HG03064 (cell line): ENCODE measurements at regions not wholly inside any gene's neighbourhood (a gene's known extent, or its start where the extent isn't known, plus 50 kb on each side); places are given as distances from the start of the nearest gene placed in this dataset.

Experiments
- ATAC-seq: cut with Tn5 transposase; IDR thresholded peaks from one replicate; pipeline ENCODE4 v1.9.1; 2021; ENCODE audit warnings: low read depth; ENCODE audit not compliant: unreplicated experiment

DNA sequence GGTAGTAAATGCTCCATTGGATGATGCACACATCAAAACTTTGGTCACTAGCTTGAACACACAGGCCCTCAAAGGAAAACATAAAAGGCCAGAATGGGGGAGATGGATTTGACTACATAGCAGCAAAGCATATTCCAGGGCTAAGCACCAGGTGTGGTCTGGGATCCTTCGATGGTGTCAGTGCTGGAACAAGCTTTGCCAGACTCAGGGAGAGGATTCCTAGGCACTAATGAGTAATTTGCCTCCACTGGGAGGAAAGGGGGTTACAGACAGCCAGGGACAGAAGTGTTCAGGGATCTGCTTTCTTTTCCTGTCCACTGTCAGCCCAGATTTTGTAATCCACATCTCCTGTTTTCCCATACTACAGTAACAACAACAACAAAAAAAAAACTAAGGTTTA, 157.2 kb upstream of the OBI1 start:
- no peak for ATAC-seq

- ATAC-seq, result no peak
These were observed 147.5 kb upstream of the OBI1 start for GRCh38 chr13:78806457-78806856.

GRCh38 chr13:78802912-78803311, 144.0 kb upstream of the OBI1 start:
- ATAC-seq, result no peak

DNA sequence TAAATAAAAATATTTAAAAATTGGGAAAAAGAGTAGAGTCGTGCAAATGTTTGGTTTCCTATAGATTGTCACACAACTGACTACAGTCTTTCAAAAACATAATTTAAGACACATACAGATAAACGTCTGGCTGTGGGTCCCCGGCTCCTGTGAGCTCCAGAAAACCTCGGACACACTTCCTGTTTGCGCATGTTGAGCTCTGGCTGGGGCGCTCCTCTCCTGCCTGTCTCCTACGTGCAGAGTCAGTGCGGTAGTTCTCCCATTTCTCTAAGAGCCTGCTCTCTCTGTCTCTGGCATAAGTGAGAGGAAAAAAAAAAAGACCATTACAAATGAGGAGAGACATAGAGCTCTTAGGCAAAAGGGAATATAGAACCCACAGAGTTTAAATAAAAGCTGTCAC, 128.2 kb upstream of the OBI1 start:
- no peak for ATAC-seq

- no peak for ATAC-seq
These were observed 127.5 kb upstream of the OBI1 start for GRCh38 chr13:78786459-78786858.

GRCh38 chr13:78785764-78786163, 126.8 kb upstream of the OBI1 start:
- no peak for ATAC-seq

DNA sequence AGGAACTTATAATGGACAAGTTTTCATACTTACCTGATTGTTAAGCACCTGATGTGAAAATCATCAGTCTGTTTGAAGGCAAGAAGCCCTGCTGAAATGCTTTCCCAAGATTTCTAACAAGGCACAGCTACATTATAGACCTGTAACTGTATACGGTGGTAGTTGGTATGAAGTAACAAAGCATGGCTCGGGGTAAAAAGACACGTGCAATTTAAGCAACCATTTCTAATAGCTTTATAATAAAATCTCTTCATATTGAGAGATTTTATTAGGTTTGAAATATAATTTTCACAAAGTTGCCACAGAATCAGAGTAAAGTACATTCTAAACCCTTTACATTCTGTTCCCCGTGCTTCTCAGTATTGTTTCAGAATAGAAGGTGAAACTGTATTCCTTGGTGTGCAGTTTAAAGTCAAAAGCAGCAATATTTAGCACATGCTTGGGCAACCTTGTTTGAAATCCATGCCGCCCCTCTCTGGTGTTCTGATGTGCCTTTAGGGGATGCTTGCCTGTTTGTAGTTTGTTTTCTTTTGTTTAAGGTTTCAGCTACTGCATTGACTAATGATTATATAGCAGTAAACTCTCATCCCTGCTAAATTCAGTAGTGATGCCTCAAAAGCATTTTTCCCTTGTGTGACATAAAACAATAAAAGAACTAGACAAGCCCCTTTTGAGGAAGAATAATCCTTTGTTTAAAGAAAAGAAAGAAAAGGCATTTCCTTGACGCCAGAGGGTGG, 125.2 kb upstream of the OBI1 start:
- ATAC-seq, result no peak

DNA sequence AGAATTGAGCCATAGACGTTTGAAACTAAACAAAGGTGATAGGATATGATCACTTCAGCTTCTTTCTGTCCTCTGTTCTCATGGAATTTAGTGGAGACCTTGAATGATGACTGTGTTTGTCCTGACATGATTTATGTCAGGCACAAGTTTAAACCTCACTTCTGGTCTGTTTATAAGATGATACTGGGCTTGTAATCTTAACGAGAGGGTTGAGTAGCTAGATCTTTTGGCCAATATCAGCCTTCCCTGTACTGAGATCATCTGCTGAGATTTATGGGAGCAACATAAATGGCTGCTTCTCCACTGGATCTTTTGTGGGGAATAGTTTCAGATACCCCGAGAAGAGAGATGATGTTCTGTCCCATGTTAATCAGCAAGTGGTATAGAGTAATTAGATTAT, 121.8 kb upstream of the OBI1 start:
- no peak for ATAC-seq

- no peak for ATAC-seq
These were observed 120.7 kb upstream of the OBI1 start for GRCh38 chr13:78779608-78780007.

DNA sequence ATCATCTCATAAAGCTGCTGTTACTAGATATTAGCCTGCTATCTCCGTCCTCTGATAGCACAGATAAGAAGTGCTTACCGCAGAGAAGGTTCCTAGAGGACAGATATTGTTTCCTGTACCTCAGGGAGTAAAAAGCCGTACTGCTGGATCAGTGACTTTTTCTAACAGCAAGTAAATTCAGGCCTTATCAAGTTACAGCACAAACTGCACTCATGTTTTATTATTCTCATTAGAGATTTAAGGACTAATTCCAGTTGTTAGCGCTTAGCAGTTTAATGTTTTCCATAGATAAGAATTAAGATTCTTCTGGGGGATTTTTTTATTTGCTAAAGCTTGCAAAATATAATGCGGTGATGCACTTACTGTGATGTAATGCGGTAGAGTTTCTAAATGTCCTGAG, 119.0 kb upstream of the OBI1 start:
- no peak for ATAC-seq

DNA sequence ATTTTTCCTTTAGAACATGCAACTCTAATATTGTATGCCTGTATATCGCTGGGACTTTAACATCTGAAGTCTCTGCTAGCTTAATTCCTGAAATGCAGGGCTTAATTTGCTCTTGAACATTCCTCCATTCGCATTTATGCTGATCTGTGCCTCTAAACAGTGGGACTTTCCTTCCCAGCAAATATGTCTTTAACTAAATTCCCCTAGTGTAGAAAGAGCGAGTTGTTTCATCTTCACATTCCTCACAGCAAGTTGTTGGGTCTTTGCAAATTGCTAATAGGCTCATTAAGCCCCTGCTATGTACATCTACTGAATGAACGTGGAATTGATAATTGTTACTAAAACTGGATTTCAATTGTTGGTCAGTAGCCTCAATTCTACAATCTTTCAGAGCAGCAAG, 118.4 kb upstream of the OBI1 start:
- no peak for ATAC-seq

- ATAC-seq, result no peak
These were observed 114.0 kb upstream of the OBI1 start for GRCh38 chr13:78772933-78773332.

GRCh38 chr13:78770601-78771000, 111.6 kb upstream of the OBI1 start:
- ATAC-seq, result no peak

DNA sequence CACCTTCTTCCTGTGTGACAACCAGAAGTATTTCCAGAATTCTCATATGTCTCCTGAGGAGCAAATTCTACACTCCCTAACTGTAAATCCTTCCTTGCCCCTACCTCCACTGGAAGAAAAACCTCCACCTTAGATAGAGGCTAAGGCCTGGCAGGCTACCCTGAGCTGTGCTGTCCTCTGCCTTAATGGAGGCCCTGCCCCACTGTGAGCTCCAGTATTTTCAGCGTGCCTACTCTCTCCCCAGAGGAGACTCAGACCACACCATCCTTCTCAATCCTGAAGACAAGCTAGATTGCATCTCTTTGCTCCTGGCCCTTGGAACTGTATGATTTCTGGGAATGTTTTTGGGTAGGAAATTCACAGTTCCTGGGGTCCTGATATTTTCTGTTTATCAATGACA, 110.0 kb upstream of the OBI1 start:
- no peak for ATAC-seq

- no peak for ATAC-seq
These were observed 105.7 kb upstream of the OBI1 start for GRCh38 chr13:78764665-78765064.

GRCh38 chr13:78762825-78763224, 103.9 kb upstream of the OBI1 start:
- ATAC-seq, result no peak

- ATAC-seq, result no peak
These were observed 100.7 kb upstream of the OBI1 start for GRCh38 chr13:78759704-78760103.

DNA sequence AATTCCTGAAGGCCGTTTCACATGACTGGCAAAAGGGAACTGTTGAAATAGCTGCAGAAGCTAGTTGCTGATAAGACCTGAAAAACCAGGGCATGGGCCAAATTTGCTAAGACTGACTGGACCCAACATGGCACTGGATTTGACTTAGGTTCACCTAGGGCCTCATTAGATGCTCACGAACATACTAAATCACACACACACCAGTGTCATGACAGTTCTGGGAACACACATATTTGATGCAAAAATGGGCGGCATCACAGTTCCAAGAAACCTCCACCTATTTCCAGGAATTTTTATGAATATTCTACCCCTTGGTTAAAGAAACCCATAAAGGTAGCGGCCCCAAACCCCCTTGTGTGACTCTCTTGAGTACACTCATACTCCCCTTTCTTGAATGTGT, 99.6 kb upstream of the OBI1 start:
- no peak for ATAC-seq

DNA sequence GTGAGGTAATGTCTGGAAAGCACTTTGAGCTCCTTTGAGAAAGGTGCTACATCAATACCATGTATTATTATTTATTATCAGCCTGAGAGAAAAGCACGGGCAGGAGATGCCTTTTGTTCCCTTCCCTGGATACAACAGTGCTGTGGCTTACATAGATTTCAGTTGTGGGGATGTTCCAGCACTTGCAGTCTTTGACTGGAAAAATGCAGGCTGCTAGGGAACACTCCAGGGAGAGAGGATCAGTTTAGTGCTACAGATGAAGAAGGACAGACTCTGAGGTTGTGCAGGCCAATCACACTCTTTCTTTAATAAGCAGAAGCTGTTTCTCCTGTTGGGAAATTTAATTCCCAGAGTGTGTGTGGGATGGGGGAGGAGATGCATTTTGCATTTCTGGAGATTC, 94.5 kb upstream of the OBI1 start:
- no peak for ATAC-seq

DNA sequence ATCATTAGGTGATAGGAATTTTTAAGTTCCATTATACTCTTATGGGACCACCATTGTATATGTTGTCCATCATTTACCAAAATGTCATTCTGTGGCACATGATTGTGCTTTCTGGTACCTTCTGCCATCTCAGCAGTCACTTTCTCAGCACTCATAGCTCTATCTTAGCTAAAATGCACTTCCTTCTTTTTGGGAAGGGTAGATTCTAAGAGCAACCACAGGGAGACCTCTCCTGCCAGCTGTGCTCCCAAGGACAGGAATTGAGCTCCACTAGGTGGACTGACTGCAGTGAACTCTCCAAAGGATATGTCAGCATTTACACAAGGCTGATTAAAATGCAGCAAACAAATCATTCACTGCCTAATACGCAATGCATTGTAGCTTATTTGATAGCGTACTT, 91.8 kb upstream of the OBI1 start:
- ATAC-seq, result no peak

GRCh38 chr13:78743973-78744372, 85.0 kb upstream of the OBI1 start:
- no peak for ATAC-seq

DNA sequence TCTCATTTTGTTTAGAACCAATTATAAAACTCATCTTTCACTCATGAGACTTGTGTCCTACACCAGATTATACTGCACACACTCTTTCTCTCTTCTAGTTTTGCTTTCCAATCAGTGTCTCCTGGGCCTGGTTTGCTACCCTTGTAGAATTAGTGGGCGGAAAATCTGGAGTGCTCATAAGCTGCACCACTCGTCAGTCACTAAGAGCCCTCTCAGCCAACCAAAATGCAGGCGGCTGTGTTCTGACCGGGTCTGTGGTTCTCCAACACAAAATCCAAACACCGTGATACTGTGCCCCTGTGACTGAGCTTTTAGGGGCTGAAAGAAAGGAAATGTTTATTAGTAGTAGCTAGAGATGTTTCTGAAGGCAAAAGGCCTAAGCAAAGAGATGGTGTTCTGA, 83.7 kb upstream of the OBI1 start:
- ATAC-seq, result no peak

DNA sequence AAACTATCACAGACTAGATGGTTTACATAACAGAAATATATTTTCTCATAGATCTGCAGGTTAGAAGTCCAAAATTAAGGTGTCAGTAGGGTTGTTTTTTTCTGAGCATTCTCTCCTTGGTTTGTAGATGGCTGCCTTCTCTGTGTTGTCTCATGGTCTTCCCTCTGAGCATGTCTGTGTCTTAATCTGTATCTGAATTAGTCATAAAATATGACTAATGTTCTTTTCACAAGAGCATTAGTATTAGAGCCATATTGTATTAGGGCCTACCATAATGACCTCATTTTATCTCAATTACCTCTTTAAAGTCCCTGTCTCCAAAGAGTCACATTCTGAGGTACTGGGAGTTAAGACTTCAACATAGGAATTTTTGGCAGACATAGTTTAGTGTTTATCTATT, 77.2 kb upstream of the OBI1 start:
- ATAC-seq, result no peak
